ENCODE measurements at regions not wholly inside any gene's neighbourhood (a gene's known extent, or its start where the extent isn't known, plus 50 kb on each side); places are given as distances from the start of the nearest gene placed in this dataset.

DNA sequence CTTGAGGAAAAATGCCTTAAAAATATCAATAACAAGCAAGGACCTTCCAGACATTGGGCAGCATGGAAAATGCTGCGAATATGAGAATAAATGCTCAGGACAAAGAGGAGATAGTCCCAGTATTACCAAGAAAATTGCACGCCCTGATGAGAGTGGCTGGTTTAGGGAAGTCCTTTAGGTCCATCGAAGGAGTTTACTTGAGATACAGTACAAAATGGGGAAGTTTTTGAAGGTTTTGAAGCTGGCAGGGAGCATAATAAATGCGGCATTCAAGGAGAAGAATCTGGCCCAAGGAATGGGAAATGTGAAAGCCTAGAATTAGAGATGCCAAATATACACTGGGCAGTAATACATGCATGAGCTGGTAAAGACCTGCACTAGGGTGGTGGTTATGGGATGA lies 90.2 kb upstream of the SPATS2L start:
- H3K4me1 ChIP-seq, result peaks cover 0 to 6% (median 0%) of the 10 kb centered on the region in 4 donors
- no peaks in the 10 kb centered on the region for H3K9me3 ChIP-seq
- no peak overlapping the region for H3K4me3 ChIP-seq
- DNase-seq (ENCODE audit: low spot score in 2 of 2), result no peak
- H3K36me3 ChIP-seq, result no peaks in the 10 kb centered on the region
- 84 to 87% methylated on average over 4 of the region's 4 CpGs for WGBS, 2 donors
- no peaks in the 10 kb centered on the region for H3K27me3 ChIP-seq
- no peak overlapping the region for H3K27ac ChIP-seq
- TF ChIP-seq, protein P1, sequence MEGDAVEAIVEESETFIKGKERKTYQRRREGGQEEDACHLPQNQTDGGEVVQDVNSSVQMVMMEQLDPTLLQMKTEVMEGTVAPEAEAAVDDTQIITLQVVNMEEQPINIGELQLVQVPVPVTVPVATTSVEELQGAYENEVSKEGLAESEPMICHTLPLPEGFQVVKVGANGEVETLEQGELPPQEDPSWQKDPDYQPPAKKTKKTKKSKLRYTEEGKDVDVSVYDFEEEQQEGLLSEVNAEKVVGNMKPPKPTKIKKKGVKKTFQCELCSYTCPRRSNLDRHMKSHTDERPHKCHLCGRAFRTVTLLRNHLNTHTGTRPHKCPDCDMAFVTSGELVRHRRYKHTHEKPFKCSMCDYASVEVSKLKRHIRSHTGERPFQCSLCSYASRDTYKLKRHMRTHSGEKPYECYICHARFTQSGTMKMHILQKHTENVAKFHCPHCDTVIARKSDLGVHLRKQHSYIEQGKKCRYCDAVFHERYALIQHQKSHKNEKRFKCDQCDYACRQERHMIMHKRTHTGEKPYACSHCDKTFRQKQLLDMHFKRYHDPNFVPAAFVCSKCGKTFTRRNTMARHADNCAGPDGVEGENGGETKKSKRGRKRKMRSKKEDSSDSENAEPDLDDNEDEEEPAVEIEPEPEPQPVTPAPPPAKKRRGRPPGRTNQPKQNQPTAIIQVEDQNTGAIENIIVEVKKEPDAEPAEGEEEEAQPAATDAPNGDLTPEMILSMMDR (IDR thresholded peaks at IDR 0.05), result no peak
- TF ChIP-seq POLR2A (IDR thresholded peaks at IDR 0.05) (no peak), EP300 (IDR thresholded peaks at IDR 0.05) (no peak)

DNA sequence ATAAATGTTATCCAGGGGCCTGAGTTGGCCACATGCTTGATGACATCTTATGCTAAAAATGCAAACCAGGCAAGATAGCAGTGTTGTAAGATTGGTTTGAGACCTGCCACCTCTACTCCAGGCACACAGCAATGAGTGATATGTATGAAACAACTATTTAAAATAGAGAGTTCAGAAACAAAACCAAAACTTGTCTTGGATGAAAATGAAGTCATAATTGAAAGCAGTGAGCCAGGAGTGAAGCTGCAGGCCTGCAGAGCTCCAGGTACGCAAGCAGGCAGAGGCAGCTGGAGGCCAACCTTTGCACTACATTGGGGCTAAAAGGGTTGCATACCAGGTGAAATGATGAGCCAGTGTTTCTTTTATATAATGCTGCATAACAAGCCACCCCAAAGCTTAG lies 89.2 kb upstream of the SPATS2L start:
- no peak overlapping the region for H3K4me3 ChIP-seq
- TF ChIP-seq EP300 (IDR thresholded peaks at IDR 0.05), result no peak
- no peak for TF ChIP-seq POLR2A (IDR thresholded peaks at IDR 0.05)
- TF ChIP-seq, protein P1 (IDR thresholded peaks at IDR 0.05), result no peak
- peaks cover 0 to 6% (median 0%) of the 10 kb centered on the region in 4 donors for H3K4me1 ChIP-seq
- no peak for DNase-seq (ENCODE audit: low spot score in 2 of 2)
- no peaks in the 10 kb centered on the region for H3K27me3 ChIP-seq
- no peaks in the 10 kb centered on the region for H3K36me3 ChIP-seq
- H3K9me3 ChIP-seq, result no peaks in the 10 kb centered on the region
- H3K27ac ChIP-seq, result no peak overlapping the region
- WGBS, 2 donors, result 97 to 100% methylated on average over 1 of the region's 1 CpG

DNA sequence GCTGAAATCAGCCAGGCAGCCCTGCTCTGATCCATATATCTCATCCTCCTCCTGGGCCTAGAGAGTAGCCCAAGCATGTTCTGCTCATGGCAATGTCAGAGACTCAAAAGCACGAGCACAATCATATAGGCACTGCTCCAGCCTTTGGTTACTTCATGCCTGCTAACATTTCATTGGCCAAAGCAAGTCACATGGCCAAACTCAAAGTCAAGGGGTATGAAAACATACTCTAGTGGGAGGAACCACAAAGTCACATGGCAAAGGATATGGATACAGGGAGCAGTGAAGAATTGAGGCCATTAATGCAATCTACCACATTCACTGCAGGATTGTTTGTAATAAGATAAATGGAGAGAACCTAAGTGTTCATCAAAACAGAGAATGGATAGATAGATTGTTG lies 87.8 kb upstream of the SPATS2L start:
- no peak overlapping the region for H3K27ac ChIP-seq
- peaks cover 0 to 6% (median 0%) of the 10 kb centered on the region in 4 donors for H3K4me1 ChIP-seq
- no peak overlapping the region for H3K4me3 ChIP-seq
- TF ChIP-seq, protein P1 (IDR thresholded peaks at IDR 0.05), result no peak
- TF ChIP-seq EP300 (IDR thresholded peaks at IDR 0.05) (no peak), POLR2A (IDR thresholded peaks at IDR 0.05) (no peak)
- 71 to 93% methylated on average over 1 of the region's 1 CpG for WGBS, 2 donors
- H3K9me3 ChIP-seq, result no peaks in the 10 kb centered on the region
- DNase-seq (ENCODE audit: low spot score in 2 of 2), result no peak
- H3K27me3 ChIP-seq, result no peaks in the 10 kb centered on the region
- no peaks in the 10 kb centered on the region for H3K36me3 ChIP-seq

DNA sequence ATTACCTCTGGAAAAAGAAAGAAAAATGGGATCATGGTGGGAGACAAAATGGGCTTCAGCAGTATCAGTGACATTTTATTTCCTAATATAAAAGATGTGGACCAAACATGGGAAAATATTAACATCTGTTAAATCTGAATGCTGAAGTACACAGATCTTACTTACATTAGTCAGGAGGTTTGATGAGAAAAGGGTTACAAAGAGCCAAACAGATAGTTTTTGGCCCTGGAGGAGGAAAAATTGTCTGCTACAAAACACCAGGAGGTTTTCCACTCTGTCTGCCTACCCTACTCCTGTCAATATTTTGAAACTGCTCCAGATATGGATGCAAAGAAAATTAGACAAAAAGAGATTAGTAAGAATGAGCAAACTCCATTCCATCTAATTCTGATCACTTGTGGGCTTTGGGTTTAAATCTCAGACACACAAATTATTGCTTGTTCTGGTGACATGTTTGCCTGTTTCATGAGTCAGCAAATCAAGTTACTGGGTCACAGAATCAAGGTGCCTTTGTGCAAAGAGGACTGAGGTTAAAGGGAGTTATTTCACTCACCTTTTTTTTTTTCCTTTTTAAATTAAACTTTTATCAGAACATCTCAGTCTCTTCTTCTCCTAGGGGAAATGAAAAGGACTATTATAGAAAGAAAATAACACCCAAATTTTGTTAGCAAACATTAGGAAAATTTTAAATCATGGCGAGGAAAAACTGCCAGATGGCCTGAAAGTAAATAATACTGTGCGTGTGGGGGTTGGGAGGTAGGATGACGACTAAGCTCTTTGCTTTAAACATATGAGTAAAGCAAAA lies 87.0 kb upstream of the SPATS2L start:
- H3K36me3 ChIP-seq, result no peaks in the 10 kb centered on the region
- H3K27me3 ChIP-seq, result no peaks in the 10 kb centered on the region
- H3K27ac ChIP-seq, result no peak overlapping the region
- no peak for DNase-seq (ENCODE audit: low spot score in 2 of 2)
- WGBS, 2 donors, result 53 to 55% methylated on average over 3 of the region's 3 CpGs
- H3K4me1 ChIP-seq, result peaks cover 0 to 6% (median 0%) of the 10 kb centered on the region in 4 donors
- TF ChIP-seq POLR2A (IDR thresholded peaks at IDR 0.05), result no peak
- no peak overlapping the region for H3K4me3 ChIP-seq
- H3K9me3 ChIP-seq, result no peaks in the 10 kb centered on the region

DNA sequence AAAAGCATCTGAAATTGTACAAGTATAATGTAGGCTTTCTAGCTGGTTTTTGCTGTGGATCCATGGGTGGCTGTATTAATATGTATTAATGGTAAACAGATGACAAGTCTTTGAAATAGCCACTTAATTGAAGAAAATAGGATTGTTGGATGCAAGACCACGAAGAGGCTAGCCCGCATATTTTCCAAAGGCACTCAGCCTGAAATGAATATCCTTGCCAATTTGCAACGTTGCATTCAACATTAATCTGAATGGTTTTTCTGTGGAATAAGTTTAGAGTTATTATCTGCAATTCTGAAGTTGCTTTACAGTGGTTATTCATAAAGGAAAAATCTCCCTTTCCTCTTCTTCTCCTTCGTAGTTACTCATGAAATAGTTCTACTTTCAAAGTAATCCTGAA lies 86.2 kb upstream of the SPATS2L start:
- no peak for DNase-seq (ENCODE audit: low spot score in 2 of 2)
- TF ChIP-seq EP300 (IDR thresholded peaks at IDR 0.05) (no peak), POLR2A (IDR thresholded peaks at IDR 0.05) (no peak)
- TF ChIP-seq, protein P1 (IDR thresholded peaks at IDR 0.05), result no peak
- Histone ChIP-seq H3K27me3 (no peaks in the 10 kb centered on the region), H3K4me3 (no peak overlapping the region), H3K4me1 (peaks cover 0 to 6% (median 0%) of the 10 kb centered on the region in 4 donors), H3K27ac (no peak overlapping the region), H3K9me3 (no peaks in the 10 kb centered on the region), H3K36me3 (no peaks in the 10 kb centered on the region)
- WGBS, 2 donors, result 40 to 44% methylated on average over 4 of the region's 4 CpGs

All from tibial nerve (tissue), 4 donors.